ENCODE measurements at regions not wholly inside any gene's neighbourhood (a gene's known extent, or its start where the extent isn't known, plus 50 kb on each side); places are given as distances from the start of the nearest gene placed in this dataset.

DNA sequence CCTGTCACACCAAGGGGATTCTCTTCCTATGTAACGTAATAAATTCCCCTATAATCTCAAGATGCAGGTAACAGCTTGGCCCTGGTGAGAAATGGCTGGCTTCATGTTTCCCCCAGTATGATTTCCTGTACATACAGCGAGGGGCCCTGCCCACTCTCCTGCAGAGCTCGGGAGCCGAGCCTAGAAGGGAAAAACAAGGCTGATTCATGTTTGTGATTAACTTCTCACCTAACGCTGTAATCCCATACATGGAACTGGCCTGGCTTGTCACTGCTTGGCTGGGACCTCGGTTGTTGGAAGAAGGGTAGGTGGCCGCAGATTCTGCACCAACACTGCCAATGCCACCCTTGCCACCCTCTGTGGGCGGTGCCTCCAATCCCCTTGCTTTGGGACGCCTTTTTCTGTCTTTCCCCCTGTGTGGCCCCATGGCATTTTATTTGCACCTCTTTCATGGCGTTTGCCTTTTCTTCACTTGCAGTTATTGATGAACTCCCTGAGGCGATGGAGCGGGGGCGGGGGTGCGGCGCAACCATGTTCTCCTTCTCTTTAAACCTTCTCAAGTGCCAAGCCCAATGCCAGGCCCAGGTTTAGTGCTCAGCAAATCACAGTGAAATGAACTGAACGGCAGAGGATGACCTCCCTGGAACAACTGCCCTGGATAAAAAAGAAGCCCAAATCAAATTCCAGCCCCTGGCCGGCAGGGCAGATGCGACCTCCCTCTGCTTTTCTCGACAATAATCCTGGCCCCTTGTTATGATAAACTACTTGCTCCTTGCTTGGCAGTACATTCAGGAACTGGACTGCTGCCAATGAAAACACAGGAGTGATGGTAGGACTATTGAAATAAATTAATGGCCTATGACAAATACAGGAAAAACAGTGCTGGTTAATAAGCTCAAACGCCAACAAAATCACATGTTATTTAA, 108.1 kb downstream of the TMEM174 start:
- H3K27ac ChIP-seq, result peak overlapping the region; percentile 58
- TF ChIP-seq ZFX (IDR thresholded peaks at IDR 0.05; ENCODE audit: borderline replicate concordance), result no peak
- TF ChIP-seq, protein P1, sequence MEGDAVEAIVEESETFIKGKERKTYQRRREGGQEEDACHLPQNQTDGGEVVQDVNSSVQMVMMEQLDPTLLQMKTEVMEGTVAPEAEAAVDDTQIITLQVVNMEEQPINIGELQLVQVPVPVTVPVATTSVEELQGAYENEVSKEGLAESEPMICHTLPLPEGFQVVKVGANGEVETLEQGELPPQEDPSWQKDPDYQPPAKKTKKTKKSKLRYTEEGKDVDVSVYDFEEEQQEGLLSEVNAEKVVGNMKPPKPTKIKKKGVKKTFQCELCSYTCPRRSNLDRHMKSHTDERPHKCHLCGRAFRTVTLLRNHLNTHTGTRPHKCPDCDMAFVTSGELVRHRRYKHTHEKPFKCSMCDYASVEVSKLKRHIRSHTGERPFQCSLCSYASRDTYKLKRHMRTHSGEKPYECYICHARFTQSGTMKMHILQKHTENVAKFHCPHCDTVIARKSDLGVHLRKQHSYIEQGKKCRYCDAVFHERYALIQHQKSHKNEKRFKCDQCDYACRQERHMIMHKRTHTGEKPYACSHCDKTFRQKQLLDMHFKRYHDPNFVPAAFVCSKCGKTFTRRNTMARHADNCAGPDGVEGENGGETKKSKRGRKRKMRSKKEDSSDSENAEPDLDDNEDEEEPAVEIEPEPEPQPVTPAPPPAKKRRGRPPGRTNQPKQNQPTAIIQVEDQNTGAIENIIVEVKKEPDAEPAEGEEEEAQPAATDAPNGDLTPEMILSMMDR (IDR thresholded peaks at IDR 0.05), result no peak

DNA sequence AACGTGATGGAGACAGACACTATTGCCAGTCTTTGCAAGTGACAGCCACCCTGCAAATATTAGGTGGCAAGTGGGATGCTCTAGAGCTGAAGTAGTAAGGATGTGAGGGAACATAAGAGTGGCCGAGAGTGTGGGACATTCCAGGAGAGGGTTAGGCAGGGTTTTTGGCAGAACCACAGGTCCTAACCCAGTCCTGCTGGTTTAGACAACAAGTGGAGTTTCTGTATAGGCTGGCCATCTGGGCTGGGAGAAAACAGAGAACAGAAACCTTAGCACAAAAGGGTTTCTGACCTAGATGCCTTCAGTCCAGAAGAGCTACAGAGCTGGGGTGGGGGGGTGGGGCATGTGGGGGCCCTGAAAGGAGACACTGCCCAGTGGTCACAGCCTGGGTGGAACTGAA, 107.4 kb downstream of the TMEM174 start:
- TF ChIP-seq, protein P1 (IDR thresholded peaks at IDR 0.05), result no peak
- TF ChIP-seq ZFX (IDR thresholded peaks at IDR 0.05; ENCODE audit: borderline replicate concordance), result no peak
- no peak overlapping the region for H3K27ac ChIP-seq

DNA sequence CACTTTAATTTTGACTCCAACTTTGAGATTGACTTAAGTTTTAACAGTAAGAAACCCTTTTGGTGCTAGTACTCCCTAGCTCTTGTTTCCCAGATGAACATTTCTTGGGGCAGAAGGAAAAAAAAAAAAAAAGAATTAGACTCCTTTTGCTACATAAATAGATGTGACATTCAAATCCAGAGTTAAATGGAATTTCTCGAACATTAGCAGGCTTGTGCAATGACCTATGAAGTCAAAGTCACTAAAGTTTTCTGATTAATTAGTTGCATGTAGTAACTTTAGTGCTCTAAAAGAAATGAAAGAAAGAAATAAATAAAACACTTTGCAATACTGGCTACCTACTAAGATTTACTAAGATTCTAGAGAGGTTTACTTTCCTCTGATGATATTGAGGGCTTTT, 106.8 kb downstream of the TMEM174 start:
- TF ChIP-seq, protein P1 (IDR thresholded peaks at IDR 0.05), result no peak
- no peak for TF ChIP-seq ZFX (IDR thresholded peaks at IDR 0.05; ENCODE audit: borderline replicate concordance)
- H3K27ac ChIP-seq, result no peak overlapping the region

DNA sequence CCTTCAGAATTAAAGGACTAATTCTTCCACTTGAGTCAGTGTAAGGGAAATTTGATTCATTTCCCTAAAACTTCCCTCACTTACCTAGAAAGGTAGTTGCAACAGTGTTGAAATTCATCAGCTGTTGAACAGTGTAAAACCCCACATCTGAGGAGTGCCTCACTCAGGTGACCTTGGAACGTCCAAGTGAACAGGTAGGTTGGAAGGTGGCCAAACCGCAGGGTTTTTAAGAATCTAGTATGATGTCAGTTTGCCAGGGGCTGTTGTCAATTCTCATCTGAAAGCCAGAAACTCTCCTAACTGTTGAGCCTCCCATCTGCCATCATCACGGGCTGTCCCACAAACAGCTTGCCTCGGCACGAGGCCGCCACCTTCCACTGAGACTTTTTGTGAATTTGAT, 105.7 kb downstream of the TMEM174 start:
- TF ChIP-seq, protein P1 (IDR thresholded peaks at IDR 0.05), result no peak
- TF ChIP-seq ZFX (IDR thresholded peaks at IDR 0.05; ENCODE audit: borderline replicate concordance), result no peak
- H3K27ac ChIP-seq, result no peak overlapping the region

DNA sequence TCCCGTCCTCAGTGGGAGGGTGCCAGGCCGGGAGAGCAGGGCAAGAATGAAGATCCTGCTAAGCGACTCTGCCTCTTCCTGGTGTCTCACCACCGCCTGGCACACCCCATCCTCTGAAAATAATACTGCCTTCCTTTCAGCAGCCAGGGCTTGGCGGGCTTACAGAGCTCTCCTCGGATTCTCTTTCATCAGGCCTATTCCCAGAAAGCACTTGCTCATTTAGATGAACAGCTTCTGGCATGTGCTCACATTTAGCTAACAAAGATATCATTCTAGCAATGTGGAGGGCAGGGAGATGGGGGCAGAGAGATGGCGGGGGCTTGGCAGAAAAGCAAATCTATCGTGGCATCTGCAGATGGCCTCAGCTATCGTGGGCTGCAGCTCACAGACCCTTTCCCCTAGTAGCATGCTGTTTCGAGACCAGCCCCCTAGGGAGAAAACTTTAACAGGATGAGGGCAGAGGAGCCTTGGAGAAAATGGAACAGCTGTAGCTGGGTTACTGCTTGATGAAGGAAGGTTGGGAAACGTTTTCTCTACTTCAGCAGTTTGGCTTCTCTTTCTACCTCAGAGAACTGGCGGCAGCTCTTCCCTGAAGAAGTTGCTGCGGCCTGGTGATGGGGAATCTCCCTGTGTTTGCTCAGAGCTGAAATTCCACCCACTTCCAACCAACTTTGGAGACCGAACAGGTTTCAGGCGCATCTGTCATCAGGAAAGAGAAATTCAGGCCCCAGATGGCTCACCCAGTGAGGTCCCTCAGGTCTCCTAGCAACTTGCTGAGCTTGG, 102.1 kb downstream of the TMEM174 start:
- no peak for TF ChIP-seq ZFX (IDR thresholded peaks at IDR 0.05; ENCODE audit: borderline replicate concordance)
- TF ChIP-seq, protein P1 (IDR thresholded peaks at IDR 0.05), result no peak
- H3K27ac ChIP-seq, result no peak overlapping the region

DNA sequence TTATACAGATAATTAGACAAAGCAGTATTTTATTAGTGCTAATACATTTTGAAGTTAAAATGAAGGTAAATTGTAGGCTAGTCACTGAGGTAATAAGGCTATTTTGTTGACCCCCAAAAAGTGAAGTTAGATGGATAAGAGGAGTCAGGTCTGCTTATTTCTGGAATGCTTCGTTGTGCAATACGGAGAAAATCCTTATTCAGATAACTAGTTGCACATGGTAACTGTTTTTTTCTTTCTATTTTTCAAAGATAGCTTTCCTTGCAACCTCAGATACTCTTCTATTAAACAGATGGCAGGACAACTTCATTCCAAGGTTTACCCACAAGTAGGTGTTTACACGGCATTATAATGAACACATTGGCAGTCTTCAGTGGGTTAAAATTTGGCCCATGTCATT, 101.1 kb downstream of the TMEM174 start:
- no peak for TF ChIP-seq ZFX (IDR thresholded peaks at IDR 0.05; ENCODE audit: borderline replicate concordance)
- TF ChIP-seq, protein P1 (IDR thresholded peaks at IDR 0.05), result no peak
- H3K27ac ChIP-seq, result peak overlapping the region; percentile 36; the same call in 1 of the 2 replicates

All from 22Rv1 (cell line).